GM19395 (cell line): ENCODE measurements at regions not wholly inside any gene's neighbourhood (a gene's known extent, or its start where the extent isn't known, plus 50 kb on each side); places are given as distances from the start of the nearest gene placed in this dataset.
"Not testable (repeated sequence)": the region's sequence is repeated elsewhere in the genome, so short reads cannot be mapped to it uniquely, and the experiment has no call there.

ENCODE experiments used
- ATAC-seq: cut with Tn5 transposase; IDR thresholded peaks from one replicate; pipeline ENCODE4 v1.9.1; 2021; ENCODE audit warnings: mild to moderate bottlenecking, moderate library complexity; ENCODE audit not compliant: unreplicated experiment

DNA sequence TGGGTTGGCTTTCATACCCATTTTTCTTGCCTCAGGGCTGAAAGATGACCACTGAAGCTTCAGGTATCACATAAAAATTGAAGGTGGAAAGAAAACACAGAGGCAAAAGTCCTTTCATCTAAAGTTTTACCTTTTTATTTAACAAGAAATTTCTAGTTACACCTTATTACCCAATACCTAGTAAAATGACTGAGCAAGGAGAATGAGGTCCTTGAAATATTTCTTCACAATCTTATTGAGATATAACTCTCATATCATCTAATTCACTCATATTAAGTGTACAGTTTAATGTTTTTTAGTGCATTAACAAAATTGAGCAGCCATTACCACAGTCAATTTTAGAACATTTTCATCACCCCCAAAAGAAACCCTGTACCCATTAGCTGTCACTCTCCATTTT lies 112.9 kb upstream of the ADTRP start:
- ATAC-seq: no peak

GRCh38 chr6:11890849-11891248 lies 112.2 kb upstream of the ADTRP start:
- no peak for ATAC-seq

DNA sequence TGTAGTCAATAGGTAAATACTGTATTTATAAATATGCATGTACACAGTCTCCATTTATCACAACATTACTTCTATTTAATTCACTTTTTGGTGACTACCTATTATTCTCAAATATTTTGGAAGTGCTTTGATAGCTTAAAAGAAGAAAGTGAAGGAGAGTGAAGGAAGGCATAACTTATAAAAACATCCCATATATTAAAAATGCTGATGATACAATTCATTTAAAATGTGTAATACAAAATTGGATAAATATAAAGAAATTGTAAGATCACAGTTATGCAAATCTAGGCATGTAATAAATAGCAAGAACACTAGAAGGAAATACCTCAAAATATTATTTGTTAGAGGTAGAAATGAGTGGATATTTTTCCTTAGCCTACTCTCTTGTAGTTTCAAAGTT lies 111.6 kb upstream of the ADTRP start:
- no peak for ATAC-seq

- no peak for ATAC-seq
These were observed 111.0 kb upstream of the ADTRP start for GRCh38 chr6:11889572-11889971.

- no peak for ATAC-seq
These were observed 110.1 kb upstream of the ADTRP start for GRCh38 chr6:11888727-11889126.

GRCh38 chr6:11885159-11885558 lies 106.6 kb upstream of the ADTRP start:
- ATAC-seq: no peak

DNA sequence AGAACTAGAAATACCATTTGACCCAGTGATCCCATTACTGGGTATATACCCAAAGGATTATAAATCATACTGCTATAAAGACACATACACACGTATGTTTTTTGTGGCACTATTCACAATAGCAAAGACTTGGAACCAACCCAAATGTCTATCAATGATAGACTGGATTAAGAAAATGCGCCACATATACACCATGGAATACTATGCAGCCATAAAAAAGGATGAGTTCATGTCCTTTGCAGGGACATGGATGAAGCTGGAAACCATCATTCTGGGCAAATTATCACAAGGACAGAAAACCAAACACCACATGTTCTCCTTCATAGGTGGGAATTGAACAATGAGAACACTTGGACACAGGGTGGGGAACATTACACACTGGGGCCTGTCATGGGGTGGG lies 104.9 kb upstream of the ADTRP start:
- not testable (repeated sequence) for ATAC-seq

- not testable (repeated sequence) for ATAC-seq
These were observed 101.6 kb upstream of the ADTRP start for GRCh38 chr6:11880156-11880555.

DNA sequence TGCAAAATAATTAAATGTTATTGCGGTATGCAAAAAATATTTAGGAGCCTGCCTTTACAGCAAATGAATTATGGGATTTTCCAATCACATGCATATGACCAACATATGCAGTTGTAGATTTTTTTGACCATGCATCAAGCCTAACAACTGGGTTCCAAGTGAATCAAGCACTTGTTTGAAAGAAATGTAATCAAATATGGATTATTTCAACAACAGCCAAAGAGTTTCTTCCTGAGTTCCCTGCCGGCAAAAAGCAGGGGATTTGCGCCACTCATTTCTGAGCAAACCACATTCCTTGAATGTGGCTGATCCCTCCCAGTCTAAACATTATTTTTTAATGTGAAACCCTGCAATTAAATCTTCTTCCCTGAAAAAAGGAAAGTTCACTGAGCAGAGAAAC lies 100.1 kb upstream of the ADTRP start:
- no peak for ATAC-seq

DNA sequence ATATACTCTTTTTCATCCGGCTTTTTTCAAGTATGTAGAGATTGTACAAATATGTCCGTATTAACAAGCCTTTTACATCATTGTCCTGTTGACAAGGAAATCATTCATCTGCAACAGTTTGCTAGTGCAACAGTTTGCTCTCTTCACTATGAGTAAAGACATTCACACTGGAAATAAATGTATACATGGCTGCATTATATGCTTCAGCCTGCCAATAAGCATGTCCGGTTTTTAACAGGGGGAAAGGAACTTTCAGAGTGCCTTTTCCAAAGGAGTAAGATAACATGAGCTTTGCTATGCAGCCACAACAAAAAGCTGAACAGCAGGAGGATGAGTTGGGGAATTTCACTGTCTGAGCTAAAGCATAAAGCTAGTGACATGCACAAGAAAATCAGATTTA lies 99.4 kb upstream of the ADTRP start:
- no peak for ATAC-seq

DNA sequence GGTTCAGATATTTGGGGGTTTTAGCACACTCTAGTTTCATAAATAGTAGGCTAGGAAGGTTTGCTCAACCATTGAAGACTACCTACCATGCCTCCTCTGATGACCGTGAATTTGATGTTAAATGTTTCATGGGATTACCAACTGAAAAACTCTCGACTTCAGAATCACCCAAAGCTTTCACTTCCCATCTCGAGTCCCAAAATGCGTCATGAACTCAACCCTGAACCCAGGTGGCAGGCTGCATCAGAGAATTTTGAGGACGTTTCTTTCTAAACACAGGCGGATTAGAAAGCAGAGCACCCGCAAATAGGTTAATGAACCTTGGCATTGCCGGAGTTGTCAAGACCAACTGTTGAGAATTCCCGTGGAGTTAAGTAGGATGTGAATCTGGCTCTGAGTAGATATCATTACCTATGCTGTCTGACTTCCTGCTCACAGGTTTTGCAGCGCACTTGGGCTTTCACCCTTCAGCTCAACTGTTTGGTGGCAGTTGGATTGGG lies 98.4 kb upstream of the ADTRP start:
- peak; percentile 83 for ATAC-seq

GRCh38 chr6:11875325-11876109 lies 96.9 kb upstream of the ADTRP start:
- ATAC-seq: no peak

GRCh38 chr6:11869672-11870340 lies 91.2 kb upstream of the ADTRP start:
- no peak for ATAC-seq

DNA sequence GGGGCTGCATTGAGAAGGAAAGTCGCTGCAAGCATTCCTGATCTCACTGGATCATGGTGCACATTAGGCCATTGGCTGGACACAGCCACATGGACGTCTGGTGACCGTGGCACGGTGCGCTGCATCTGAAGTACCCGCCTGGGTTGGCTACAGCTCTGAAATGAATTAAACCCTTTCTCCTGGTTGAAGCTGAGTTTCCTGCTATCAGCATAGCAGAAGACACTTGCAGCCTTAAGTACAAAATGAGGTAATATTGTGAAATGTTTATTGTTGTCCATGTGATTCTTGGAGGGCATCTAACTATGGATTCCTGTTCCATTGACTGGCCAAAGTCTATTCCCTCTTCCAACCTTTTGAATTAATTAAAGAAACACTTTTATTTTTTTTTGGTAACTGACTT lies 89.8 kb upstream of the ADTRP start:
- ATAC-seq: no peak

DNA sequence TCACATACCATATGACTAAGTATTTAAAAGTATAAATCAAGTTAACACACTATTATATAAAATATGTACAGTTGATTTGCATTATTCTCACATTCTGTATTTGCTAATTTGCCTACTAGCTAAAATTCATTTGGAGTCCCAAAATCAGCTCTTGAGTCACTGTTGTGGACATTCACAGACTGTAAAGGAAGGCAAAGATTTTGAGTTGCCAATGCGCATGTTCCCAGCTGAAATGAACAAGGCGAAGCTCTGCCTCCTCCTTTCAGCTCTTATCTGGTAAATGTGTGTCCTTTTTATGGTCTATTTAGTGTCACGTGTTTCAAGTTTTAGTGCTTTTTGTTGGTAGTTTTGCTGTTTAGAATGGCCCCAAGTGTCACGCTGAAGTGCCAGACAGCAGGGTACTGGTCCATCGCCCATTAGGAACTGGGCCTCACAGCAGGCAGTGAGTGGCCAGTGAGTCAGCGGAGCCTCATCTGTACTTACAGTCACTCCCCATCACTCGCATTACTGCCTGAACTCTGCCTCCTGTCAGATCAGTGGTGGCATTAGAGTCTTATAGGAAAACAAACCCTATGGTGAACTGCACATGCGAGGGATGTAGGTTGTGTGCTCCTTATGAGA lies 87.2 kb upstream of the ADTRP start:
- ATAC-seq: no peak

- ATAC-seq: no peak
These were observed 79.8 kb upstream of the ADTRP start for GRCh38 chr6:11858439-11858838.

DNA sequence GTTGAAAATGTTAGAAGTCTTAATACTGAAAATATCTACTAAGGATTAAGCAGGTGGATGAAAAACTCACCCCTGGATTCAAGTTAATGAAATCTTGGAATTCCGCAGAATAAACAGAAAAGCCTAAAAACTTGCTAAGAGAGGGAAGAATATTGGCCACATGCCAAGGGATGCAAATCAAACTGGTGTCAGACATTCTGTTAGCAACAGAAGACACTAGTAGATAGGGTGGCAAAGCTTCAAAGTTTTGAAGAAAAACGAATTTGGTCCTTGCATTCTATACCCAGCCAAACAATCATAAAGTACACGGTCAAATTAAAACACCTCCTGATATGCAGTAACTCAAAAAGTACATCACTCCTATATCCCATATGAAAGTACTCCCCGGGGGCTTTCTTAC lies 77.1 kb upstream of the ADTRP start:
- no peak for ATAC-seq

DNA sequence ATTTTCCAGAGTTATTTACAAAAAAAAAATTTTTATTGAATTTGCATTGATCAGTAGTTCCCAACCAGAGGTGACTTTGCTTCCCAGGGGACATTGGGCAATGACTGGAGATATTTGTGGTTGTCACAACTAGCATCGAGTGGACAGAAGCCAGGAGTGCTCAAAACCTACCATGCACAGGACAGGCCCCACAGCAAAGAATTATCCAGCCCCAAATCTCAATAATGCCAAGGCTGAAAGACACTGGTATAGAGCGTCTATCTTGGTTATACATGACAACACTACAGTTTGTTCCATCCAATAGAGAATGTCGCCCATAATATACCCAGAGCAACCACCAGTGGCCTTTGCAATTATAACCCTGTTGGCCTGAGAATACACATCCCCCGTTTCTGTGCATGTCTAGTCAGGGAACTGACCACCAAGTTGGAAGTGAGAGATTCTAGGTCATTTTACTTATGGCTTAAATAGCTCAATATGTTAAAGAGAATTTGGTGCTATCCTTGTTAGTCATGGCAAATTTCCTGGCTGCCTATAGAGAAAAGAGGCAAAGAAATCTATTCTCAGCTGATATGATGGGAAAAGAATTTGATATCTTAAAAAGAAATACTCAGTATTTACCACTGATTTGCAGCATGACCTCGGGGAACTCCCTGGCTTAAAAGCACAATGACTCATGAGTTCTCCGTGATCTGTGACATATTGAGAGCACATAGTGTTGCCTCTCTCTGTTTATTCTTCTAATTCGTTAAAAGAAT lies 76.0 kb upstream of the ADTRP start:
- ATAC-seq: no peak

DNA sequence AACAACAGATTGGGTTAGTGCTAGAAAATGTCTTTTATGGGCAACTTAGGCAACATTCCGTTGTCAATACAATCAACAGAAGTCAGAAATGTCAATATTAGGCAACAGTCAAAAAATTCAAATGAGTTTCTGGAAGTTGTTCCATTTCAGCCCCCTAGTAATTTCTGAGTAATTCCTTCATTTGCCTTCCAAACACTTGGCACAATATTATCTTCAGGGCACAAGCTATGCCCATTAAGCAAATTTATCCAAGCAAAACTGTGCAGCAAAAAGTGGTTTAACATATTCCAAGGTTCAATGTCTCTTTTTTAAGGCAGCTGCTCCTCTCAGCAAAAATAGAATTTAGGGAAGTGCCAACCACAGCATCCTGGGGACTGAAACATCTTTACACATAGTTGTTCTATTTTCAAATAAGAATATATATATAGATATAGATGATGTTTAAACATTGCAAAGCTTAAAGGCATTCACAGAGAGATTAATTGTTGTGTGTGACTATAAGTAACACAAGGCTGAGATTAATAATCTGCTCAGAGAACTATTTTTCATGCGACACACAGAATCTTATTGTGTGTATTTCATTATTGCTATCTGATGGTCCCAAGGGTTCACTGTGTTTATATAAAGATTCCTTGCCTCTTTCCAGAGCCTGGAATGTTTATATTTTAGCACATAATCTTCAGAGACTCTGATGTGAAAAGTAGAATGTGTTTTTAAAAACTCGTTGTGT lies 75.2 kb upstream of the ADTRP start:
- no peak for ATAC-seq

DNA sequence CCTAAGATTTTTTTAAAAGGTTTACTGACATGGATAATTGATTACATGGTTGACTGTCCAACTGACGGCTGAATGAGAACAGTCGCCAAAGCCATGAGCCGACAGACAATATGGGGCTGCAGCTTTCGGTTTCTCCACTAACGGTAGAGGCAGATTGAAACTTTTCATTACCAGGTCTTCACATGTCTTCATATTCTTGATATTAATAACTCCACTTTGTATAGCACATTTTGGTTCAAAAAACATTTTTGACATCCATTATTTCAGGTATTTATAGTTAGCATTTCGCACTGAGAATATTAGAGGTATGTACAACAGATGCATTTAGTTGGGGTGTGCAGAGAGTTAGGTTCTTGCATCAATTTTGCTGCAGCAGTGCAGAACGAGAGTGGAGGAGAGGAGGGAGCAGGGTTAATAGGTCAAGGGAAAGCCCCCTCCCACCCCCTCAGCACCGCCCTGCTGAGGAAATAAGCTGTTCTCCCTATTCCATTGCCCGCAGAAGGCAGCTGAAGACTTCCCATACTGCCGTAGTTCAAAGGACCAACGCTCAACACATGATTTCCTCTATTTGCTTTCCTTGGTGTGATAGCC lies 73.6 kb upstream of the ADTRP start:
- no peak for ATAC-seq
